ENCODE measurements at regions not wholly inside any gene's neighbourhood (a gene's known extent, or its start where the extent isn't known, plus 50 kb on each side); places are given as distances from the start of the nearest gene placed in this dataset.

DNA sequence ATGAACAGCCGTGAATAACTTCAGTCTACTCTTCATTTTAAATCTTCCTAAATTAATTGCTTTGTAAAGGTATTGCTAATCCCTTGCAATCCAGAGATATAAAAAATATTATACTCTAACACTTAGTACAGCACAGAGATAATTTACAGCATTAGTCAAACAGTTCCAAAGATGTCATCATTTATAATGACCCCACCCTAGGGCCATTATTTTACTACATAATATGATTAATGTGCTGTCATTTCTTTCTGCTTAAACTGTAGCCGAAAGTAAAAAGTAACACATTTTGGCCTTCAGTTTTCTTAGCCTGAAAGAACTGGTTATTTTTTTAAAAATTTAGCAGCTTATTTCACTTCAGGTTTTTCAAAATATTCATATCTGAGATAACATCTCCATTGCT is 256.3 kb upstream of the RFC3 start:
- TF ChIP-seq, protein P1, sequence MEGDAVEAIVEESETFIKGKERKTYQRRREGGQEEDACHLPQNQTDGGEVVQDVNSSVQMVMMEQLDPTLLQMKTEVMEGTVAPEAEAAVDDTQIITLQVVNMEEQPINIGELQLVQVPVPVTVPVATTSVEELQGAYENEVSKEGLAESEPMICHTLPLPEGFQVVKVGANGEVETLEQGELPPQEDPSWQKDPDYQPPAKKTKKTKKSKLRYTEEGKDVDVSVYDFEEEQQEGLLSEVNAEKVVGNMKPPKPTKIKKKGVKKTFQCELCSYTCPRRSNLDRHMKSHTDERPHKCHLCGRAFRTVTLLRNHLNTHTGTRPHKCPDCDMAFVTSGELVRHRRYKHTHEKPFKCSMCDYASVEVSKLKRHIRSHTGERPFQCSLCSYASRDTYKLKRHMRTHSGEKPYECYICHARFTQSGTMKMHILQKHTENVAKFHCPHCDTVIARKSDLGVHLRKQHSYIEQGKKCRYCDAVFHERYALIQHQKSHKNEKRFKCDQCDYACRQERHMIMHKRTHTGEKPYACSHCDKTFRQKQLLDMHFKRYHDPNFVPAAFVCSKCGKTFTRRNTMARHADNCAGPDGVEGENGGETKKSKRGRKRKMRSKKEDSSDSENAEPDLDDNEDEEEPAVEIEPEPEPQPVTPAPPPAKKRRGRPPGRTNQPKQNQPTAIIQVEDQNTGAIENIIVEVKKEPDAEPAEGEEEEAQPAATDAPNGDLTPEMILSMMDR (IDR thresholded peaks at IDR 0.05): no peak
- TF ChIP-seq POLR2A (IDR thresholded peaks at IDR 0.05; ENCODE audit: low read depth): no peak

All from esophagus muscularis mucosa (tissue), 3 donors.